NB4 (cell line): ENCODE measurements at regions not wholly inside any gene's neighbourhood (a gene's known extent, or its start where the extent isn't known, plus 50 kb on each side); places are given as distances from the start of the nearest gene placed in this dataset.
"Not testable (repeated sequence)": the region's sequence is repeated elsewhere in the genome, so short reads cannot be mapped to it uniquely, and the experiment has no call there.

Source experiments
- POLR2A ChIP-seq: IDR thresholded peaks from 2 replicates; pipeline ENCODE4 v1.6.1; 2011; ENCODE audit warnings: mild to moderate bottlenecking; ENCODE audit not compliant: insufficient read length; ENCODE audit errors: extremely low read depth
- TF ChIP-seq, protein P1 (sequence below): IDR thresholded peaks from one replicate; pipeline ENCODE4 v1.5.1; 2012; ENCODE audit warnings: low read depth, low read length
- TF ChIP-seq, protein P2 (sequence below): IDR thresholded peaks from 2 replicates; pipeline ENCODE4 v1.6.1; 2011; ENCODE audit warnings: low read depth, low read length

- not testable (repeated sequence) for TF ChIP-seq POLR2A
- TF ChIP-seq, protein P1, sequence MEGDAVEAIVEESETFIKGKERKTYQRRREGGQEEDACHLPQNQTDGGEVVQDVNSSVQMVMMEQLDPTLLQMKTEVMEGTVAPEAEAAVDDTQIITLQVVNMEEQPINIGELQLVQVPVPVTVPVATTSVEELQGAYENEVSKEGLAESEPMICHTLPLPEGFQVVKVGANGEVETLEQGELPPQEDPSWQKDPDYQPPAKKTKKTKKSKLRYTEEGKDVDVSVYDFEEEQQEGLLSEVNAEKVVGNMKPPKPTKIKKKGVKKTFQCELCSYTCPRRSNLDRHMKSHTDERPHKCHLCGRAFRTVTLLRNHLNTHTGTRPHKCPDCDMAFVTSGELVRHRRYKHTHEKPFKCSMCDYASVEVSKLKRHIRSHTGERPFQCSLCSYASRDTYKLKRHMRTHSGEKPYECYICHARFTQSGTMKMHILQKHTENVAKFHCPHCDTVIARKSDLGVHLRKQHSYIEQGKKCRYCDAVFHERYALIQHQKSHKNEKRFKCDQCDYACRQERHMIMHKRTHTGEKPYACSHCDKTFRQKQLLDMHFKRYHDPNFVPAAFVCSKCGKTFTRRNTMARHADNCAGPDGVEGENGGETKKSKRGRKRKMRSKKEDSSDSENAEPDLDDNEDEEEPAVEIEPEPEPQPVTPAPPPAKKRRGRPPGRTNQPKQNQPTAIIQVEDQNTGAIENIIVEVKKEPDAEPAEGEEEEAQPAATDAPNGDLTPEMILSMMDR, result not testable (repeated sequence)
- TF ChIP-seq, protein P2, sequence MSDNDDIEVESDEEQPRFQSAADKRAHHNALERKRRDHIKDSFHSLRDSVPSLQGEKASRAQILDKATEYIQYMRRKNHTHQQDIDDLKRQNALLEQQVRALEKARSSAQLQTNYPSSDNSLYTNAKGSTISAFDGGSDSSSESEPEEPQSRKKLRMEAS, result not testable (repeated sequence)
These were observed 98.3 kb upstream of the EGLN3 start for GRCh38 chr14:34049187-34049586.
